OCI-LY3 (cell line): ENCODE measurements at regions not wholly inside any gene's neighbourhood (a gene's known extent, or its start where the extent isn't known, plus 50 kb on each side); places are given as distances from the start of the nearest gene placed in this dataset.

Source experiments
- CTCF ChIP-seq: fragments of 200-600, 300-600 bp; sonication (generic); IDR thresholded peaks from 2 replicates; pipeline ENCODE4 v1.5.1; 2014; ENCODE audit warnings: antibody characterized with exemption, low read length, low read depth
- EZH2phosphoT487 ChIP-seq: fragments of 200-600 bp; shearing (Covaris generic); IDR thresholded peaks from 2 replicates; pipeline ENCODE4 v1.6.1; 2018; ENCODE audit warnings: antibody characterized with exemption, mixed run types, low read depth

GRCh38 chrY:7470037-7470436 is 558.5 kb upstream of the AMELY start:
- TF ChIP-seq CTCF (no peak), EZH2phosphoT487 (no peak)
